ENCODE measurements at regions not wholly inside any gene's neighbourhood (a gene's known extent, or its start where the extent isn't known, plus 50 kb on each side); places are given as distances from the start of the nearest gene placed in this dataset.

DNA sequence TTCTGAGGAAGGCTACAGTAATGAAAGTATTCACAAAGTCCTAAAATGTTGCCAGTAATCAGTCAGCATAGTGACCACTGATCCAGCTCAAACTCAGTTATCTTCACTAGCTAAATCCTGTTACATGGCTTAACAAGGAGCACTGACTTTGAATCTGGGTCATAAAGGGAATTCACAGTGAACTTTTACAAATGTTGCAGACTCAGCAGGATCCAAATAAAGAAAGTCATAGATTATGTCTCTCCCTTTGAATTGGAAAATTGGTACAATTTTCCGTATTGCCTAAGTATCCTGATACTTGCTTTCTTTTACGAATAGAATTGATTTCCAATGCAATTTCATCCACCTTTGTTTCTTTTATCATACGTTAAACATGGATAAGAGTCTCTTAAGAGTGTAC, 431.5 kb upstream of the CNTN6 start:
- BruUV-seq (replicated peaks): no TSS peak
- Histone ChIP-seq H3K9ac (ENCODE audit: control insufficient read depth, insufficient read depth, low read length) (no peak overlapping the region), H3K9me3 (replicated peaks; ENCODE audit: control insufficient read depth, insufficient read depth, low read length) (no peaks in the 10 kb centered on the region), H3K79me2 (ENCODE audit: control insufficient read depth, insufficient read depth, low read length) (no peaks in the 10 kb centered on the region), H3K4me2 (ENCODE audit: control insufficient read depth, insufficient read depth) (no peak overlapping the region), H2AFZ (ENCODE audit: control insufficient read depth, low read depth, low read length) (no peak overlapping the region), H3K27ac (ENCODE audit: control insufficient read depth, insufficient read depth) (no peak overlapping the region), H3K4me1 (ENCODE audit: control insufficient read depth, insufficient read depth, low read length) (no peaks in the 10 kb centered on the region), H3K4me3 (no peak overlapping the region), H3K27me3 (replicated peaks in 1 of 2; ENCODE audit: control insufficient read depth in 2 of 2, insufficient read depth in 2 of 2, low read length in 1 of 2) (no peaks in the 10 kb centered on the region), H4K20me1 (ENCODE audit: control insufficient read depth, insufficient read depth) (no peaks in the 10 kb centered on the region), H3K36me3 (ENCODE audit: control insufficient read depth in 2 of 2, insufficient read depth in 2 of 2, low read length in 1 of 2) (no peaks in the 10 kb centered on the region)
- CTCF ChIA-PET: no interaction called here
- RAD21 ChIA-PET (ENCODE audit: unreplicated experiment): no interaction called here
- no peak for ATAC-seq
- FAIRE-seq: no peak
- POLR2A ChIA-PET: no interaction called here
- SMC1A ChIA-PET (ENCODE audit: uncharacterized antibody, unreplicated experiment): no interaction called here
- intact Hi-C loops (cut with micrococcal nuclease; ENCODE audit: unreplicated experiment) (no loop called here), in situ Hi-C loops (cut with MboI) (no loop called here)
- DNase-seq (ENCODE audit: low read depth, low spot score): no peak
- TF ChIP-seq ZNF274 (IDR thresholded peaks at IDR 0.05; ENCODE audit: insufficient read depth, insufficient read length): no peak
- TF ChIP-seq, protein P1, sequence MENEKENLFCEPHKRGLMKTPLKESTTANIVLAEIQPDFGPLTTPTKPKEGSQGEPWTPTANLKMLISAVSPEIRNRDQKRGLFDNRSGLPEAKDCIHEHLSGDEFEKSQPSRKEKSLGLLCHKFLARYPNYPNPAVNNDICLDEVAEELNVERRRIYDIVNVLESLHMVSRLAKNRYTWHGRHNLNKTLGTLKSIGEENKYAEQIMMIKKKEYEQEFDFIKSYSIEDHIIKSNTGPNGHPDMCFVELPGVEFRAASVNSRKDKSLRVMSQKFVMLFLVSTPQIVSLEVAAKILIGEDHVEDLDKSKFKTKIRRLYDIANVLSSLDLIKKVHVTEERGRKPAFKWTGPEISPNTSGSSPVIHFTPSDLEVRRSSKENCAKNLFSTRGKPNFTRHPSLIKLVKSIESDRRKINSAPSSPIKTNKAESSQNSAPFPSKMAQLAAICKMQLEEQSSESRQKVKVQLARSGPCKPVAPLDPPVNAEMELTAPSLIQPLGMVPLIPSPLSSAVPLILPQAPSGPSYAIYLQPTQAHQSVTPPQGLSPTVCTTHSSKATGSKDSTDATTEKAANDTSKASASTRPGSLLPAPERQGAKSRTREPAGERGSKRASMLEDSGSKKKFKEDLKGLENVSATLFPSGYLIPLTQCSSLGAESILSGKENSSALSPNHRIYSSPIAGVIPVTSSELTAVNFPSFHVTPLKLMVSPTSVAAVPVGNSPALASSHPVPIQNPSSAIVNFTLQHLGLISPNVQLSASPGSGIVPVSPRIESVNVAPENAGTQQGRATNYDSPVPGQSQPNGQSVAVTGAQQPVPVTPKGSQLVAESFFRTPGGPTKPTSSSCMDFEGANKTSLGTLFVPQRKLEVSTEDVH (IDR thresholded peaks at IDR 0.05; ENCODE audit: low read depth, partially characterized antibody): no peak
- no peak for TF ChIP-seq BHLHE40 (IDR thresholded peaks at IDR 0.05; ENCODE audit: borderline replicate concordance in 1 of 2, low read depth in 2 of 2, low read length in 1 of 2)
- no peak for TF ChIP-seq CHD2 (IDR thresholded peaks at IDR 0.05; ENCODE audit: borderline replicate concordance, low read depth, low read length)
- TF ChIP-seq SMAD1 (IDR thresholded peaks at IDR 0.05; ENCODE audit: low read depth, partially characterized antibody): no peak
- TF ChIP-seq, protein P2, sequence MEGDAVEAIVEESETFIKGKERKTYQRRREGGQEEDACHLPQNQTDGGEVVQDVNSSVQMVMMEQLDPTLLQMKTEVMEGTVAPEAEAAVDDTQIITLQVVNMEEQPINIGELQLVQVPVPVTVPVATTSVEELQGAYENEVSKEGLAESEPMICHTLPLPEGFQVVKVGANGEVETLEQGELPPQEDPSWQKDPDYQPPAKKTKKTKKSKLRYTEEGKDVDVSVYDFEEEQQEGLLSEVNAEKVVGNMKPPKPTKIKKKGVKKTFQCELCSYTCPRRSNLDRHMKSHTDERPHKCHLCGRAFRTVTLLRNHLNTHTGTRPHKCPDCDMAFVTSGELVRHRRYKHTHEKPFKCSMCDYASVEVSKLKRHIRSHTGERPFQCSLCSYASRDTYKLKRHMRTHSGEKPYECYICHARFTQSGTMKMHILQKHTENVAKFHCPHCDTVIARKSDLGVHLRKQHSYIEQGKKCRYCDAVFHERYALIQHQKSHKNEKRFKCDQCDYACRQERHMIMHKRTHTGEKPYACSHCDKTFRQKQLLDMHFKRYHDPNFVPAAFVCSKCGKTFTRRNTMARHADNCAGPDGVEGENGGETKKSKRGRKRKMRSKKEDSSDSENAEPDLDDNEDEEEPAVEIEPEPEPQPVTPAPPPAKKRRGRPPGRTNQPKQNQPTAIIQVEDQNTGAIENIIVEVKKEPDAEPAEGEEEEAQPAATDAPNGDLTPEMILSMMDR (IDR thresholded peaks at IDR 0.05 in 2 of 3, conservative IDR thresholded peaks at IDR 0.05 in 1 of 3; ENCODE audit: control insufficient read depth in 2 of 3, extremely low read depth in 1 of 3, insufficient read depth in 1 of 3, low read depth in 3 of 3, low read length in 3 of 3): no peak
- TF ChIP-seq, protein P3, sequence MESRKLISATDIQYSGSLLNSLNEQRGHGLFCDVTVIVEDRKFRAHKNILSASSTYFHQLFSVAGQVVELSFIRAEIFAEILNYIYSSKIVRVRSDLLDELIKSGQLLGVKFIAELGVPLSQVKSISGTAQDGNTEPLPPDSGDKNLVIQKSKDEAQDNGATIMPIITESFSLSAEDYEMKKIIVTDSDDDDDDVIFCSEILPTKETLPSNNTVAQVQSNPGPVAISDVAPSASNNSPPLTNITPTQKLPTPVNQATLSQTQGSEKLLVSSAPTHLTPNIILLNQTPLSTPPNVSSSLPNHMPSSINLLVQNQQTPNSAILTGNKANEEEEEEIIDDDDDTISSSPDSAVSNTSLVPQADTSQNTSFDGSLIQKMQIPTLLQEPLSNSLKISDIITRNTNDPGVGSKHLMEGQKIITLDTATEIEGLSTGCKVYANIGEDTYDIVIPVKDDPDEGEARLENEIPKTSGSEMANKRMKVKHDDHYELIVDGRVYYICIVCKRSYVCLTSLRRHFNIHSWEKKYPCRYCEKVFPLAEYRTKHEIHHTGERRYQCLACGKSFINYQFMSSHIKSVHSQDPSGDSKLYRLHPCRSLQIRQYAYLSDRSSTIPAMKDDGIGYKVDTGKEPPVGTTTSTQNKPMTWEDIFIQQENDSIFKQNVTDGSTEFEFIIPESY (IDR thresholded peaks at IDR 0.05): no peak
- no peak for TF ChIP-seq FOXM1 (IDR thresholded peaks at IDR 0.05; ENCODE audit: low read depth, low read length)
- no peak for TF ChIP-seq STAT1 (conservative IDR thresholded peaks at IDR 0.05)
- WGBS (ENCODE audit: insufficient coverage, insufficient replicate concordance, low lambda C conversion rate, missing lambda C conversion rate): 29% methylated on average over 3 of the region's 3 CpGs

Data from GM12878 (cell line).